IPS DF 6.9 (cell line): ENCODE measurements at regions not wholly inside any gene's neighbourhood (a gene's known extent, or its start where the extent isn't known, plus 50 kb on each side); places are given as distances from the start of the nearest gene placed in this dataset.

Experiments used
- DNase-seq: peaks from one replicate; pipeline ENCODE4 v3.0.0-alpha.2; 2013; ENCODE audit warnings: low read depth, low spot score
- H3K27ac ChIP-seq: one replicate; pipeline ENCODE4 v1.5.1; 2013; ENCODE audit warnings: low read length, control low read depth
- H3K27me3 ChIP-seq: 2 replicates; pipeline ENCODE4 v1.6.1; 2013; ENCODE audit warnings: mild to moderate bottlenecking, low read length; ENCODE audit not compliant: control insufficient read depth, insufficient read depth
- H3K36me3 ChIP-seq: 2 replicates; pipeline ENCODE4 v1.6.1; 2013; ENCODE audit warnings: low read length; ENCODE audit not compliant: control insufficient read depth, insufficient read depth
- H3K4me1 ChIP-seq: 2 replicates; pipeline ENCODE4 v1.6.1; 2013; ENCODE audit warnings: low read length; ENCODE audit not compliant: control insufficient read depth, insufficient read depth
- H3K4me3 ChIP-seq: 2 replicates; pipeline ENCODE4 v1.5.1; 2013; ENCODE audit warnings: mild to moderate bottlenecking, low read length
- H3K9me3 ChIP-seq: 2 replicates; pipeline ENCODE4 v1.6.1; 2013; ENCODE audit warnings: low read length, inconsistent platforms; ENCODE audit not compliant: control insufficient read depth, insufficient read depth
- WGBS: extraction: QIAGEN DNeasy Blood & Tissue Kit; methylation state at CpG from one replicate; pipeline ENCODE4 v1.1.7; 2013; ENCODE audit warnings: mixed read lengths, missing lambda C conversion rate; ENCODE audit not compliant: insufficient read length, insufficient coverage; 5-methylcytosine and 5-hydroxymethylcytosine counted together

- WGBS: no CpG with 5 or more reads among the region's 8 CpGs
- Histone ChIP-seq H3K9me3 (no peaks in the 10 kb centered on the region), H3K4me3 (no peak overlapping the region), H3K27ac (no peak overlapping the region), H3K27me3 (no peaks in the 10 kb centered on the region), H3K36me3 (no peaks in the 10 kb centered on the region), H3K4me1 (no peaks in the 10 kb centered on the region)
- DNase-seq: no peak
Observed at GRCh38 chr18:67717800-67718199, 201.3 kb upstream of the DSEL start.

GRCh38 chr18:67715567-67715966, 199.0 kb upstream of the DSEL start:
- no peaks in the 10 kb centered on the region for H3K27me3 ChIP-seq
- no peaks in the 10 kb centered on the region for H3K9me3 ChIP-seq
- no peaks in the 10 kb centered on the region for H3K36me3 ChIP-seq
- no peak for DNase-seq
- no peak overlapping the region for H3K27ac ChIP-seq
- no peak overlapping the region for H3K4me3 ChIP-seq
- no peaks in the 10 kb centered on the region for H3K4me1 ChIP-seq
- 100% methylated on average over 1 of the region's 2 CpGs for WGBS

- DNase-seq: peak; percentile 52
- H3K4me3 ChIP-seq: no peak overlapping the region
- H3K9me3 ChIP-seq: no peaks in the 10 kb centered on the region
- H3K27ac ChIP-seq: no peak overlapping the region
- no CpG with 5 or more reads among the region's 2 CpGs for WGBS
- H3K36me3 ChIP-seq: no peaks in the 10 kb centered on the region
- H3K4me1 ChIP-seq: no peaks in the 10 kb centered on the region
- no peaks in the 10 kb centered on the region for H3K27me3 ChIP-seq
Observed at GRCh38 chr18:67710639-67711038, 194.1 kb upstream of the DSEL start.

- Histone ChIP-seq H3K27me3 (no peaks in the 10 kb centered on the region), H3K36me3 (no peaks in the 10 kb centered on the region), H3K27ac (no peak overlapping the region), H3K9me3 (no peaks in the 10 kb centered on the region), H3K4me3 (no peak overlapping the region), H3K4me1 (no peaks in the 10 kb centered on the region)
- WGBS: no CpG with 5 or more reads among the region's 2 CpGs
- DNase-seq: peak; percentile 25
Observed at GRCh38 chr18:67705748-67706147, 189.2 kb upstream of the DSEL start.

GRCh38 chr18:67695684-67696083, 179.2 kb upstream of the DSEL start:
- peaks cover 3% of the 10 kb centered on the region; the same call in 1 of the 2 replicates for H3K4me1 ChIP-seq
- H3K4me3 ChIP-seq: no peak overlapping the region
- no peak overlapping the region for H3K27ac ChIP-seq
- DNase-seq: no peak
- no peaks in the 10 kb centered on the region for H3K27me3 ChIP-seq
- no peaks in the 10 kb centered on the region for H3K36me3 ChIP-seq
- WGBS: no CpG with 5 or more reads among the region's 1 CpG
- no peaks in the 10 kb centered on the region for H3K9me3 ChIP-seq

GRCh38 chr18:67694787-67695186, 178.3 kb upstream of the DSEL start:
- peaks cover 3% of the 10 kb centered on the region; the same call in 1 of the 2 replicates for H3K4me1 ChIP-seq
- H3K27me3 ChIP-seq: no peaks in the 10 kb centered on the region
- H3K27ac ChIP-seq: no peak overlapping the region
- no peak for DNase-seq
- WGBS: no CpG with 5 or more reads among the region's 2 CpGs
- no peaks in the 10 kb centered on the region for H3K9me3 ChIP-seq
- no peak overlapping the region for H3K4me3 ChIP-seq
- H3K36me3 ChIP-seq: no peaks in the 10 kb centered on the region

GRCh38 chr18:67692811-67693210, 176.3 kb upstream of the DSEL start:
- Histone ChIP-seq H3K9me3 (no peaks in the 10 kb centered on the region), H3K27ac (no peak overlapping the region), H3K4me1 (peaks cover 3% of the 10 kb centered on the region; the same call in 1 of the 2 replicates), H3K36me3 (no peaks in the 10 kb centered on the region), H3K4me3 (no peak overlapping the region), H3K27me3 (no peaks in the 10 kb centered on the region)
- no peak for DNase-seq
- no CpG with 5 or more reads among the region's 4 CpGs for WGBS

- no peak overlapping the region for H3K4me3 ChIP-seq
- no peaks in the 10 kb centered on the region for H3K27me3 ChIP-seq
- H3K36me3 ChIP-seq: no peaks in the 10 kb centered on the region
- WGBS: no CpG with 5 or more reads among the region's 1 CpG
- H3K9me3 ChIP-seq: no peaks in the 10 kb centered on the region
- H3K27ac ChIP-seq: no peak overlapping the region
- no peaks in the 10 kb centered on the region for H3K4me1 ChIP-seq
- DNase-seq: no peak
Observed at GRCh38 chr18:67682516-67682915, 166.0 kb upstream of the DSEL start.

GRCh38 chr18:67677489-67677888, 161.0 kb upstream of the DSEL start:
- no peak overlapping the region for H3K4me3 ChIP-seq
- H3K36me3 ChIP-seq: no peaks in the 10 kb centered on the region
- H3K4me1 ChIP-seq: no peaks in the 10 kb centered on the region
- H3K9me3 ChIP-seq: no peaks in the 10 kb centered on the region
- WGBS: no CpG with 5 or more reads among the region's 3 CpGs
- DNase-seq: no peak
- H3K27me3 ChIP-seq: no peaks in the 10 kb centered on the region
- H3K27ac ChIP-seq: no peak overlapping the region

- H3K27ac ChIP-seq: no peak overlapping the region
Observed at GRCh38 chr18:67672716-67673115, 156.2 kb upstream of the DSEL start.

GRCh38 chr18:67672155-67672554, 155.6 kb upstream of the DSEL start:
- no peak overlapping the region for H3K4me3 ChIP-seq
- H3K36me3 ChIP-seq: no peaks in the 10 kb centered on the region
- no peak overlapping the region for H3K27ac ChIP-seq
- no peaks in the 10 kb centered on the region for H3K4me1 ChIP-seq
- DNase-seq: no peak
- no peaks in the 10 kb centered on the region for H3K9me3 ChIP-seq
- no peaks in the 10 kb centered on the region for H3K27me3 ChIP-seq
- no CpG with 5 or more reads among the region's 2 CpGs for WGBS

More at GRCh38 chr18:67672716-67673115, 156.2 kb upstream of the DSEL start:
- WGBS: no CpG with 5 or more reads among the region's 5 CpGs
- Histone ChIP-seq H3K36me3 (no peaks in the 10 kb centered on the region), H3K9me3 (no peaks in the 10 kb centered on the region), H3K4me3 (no peak overlapping the region), H3K4me1 (no peaks in the 10 kb centered on the region), H3K27me3 (no peaks in the 10 kb centered on the region)
- DNase-seq: no peak
